GM10248 (cell line): ENCODE measurements at regions not wholly inside any gene's neighbourhood (a gene's known extent, or its start where the extent isn't known, plus 50 kb on each side); places are given as distances from the start of the nearest gene placed in this dataset.

Experiments used
- CTCF ChIA-PET: fragments of 300-600 bp; sonication (Branson Sonifier 250); formaldehyde crosslinking; extraction: SDS; loops from one replicate; lab custom pipeline; 2021; ENCODE audit warnings: antibody characterized with exemption; lab: Yijun Ruan, JAX
- POLR2A ChIA-PET: fragments of 350-650 bp; sonication (Branson Sonifier 250); formaldehyde crosslinking; extraction: SDS; loops from one replicate; lab custom pipeline; 2020; ENCODE audit warnings: antibody characterized with exemption; lab: Yijun Ruan, JAX
- DNase-seq: peaks from one replicate; pipeline ENCODE4 v3.0.0; 2012; ENCODE audit errors: extremely low spot score
- TF ChIP-seq, protein P1 (sequence below): IDR thresholded peaks from 2 replicates; pipeline ENCODE4 v1.5.1; 2012; ENCODE audit warnings: mild to moderate bottlenecking, low read depth; ENCODE audit errors: extremely low read depth, missing control alignments, control extremely low read depth

- CTCF ChIA-PET = no interaction called here
- POLR2A ChIA-PET = no interaction called here
- DNase-seq = no peak
Observed at GRCh38 chr21:16309250-16309971, 579.6 kb downstream of the USP25 start.

DNA sequence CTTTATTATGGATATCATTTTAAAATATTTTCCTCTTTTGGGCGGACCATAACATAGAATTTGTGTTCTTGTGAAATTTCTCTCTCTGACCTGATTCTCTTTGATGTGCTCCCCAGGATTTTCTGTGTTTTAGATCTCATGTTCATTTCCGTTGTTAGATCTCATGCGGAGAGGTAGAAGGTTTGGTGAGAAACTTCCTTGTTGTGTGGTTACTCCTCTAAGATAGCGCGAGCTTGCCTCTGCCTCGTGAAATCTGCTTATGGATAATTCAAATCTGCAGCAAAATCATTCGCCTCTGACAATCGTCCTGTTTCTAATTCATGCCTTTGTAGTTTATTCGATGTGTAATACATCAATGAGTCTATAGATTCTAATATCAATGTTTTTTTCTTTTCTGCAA, 580.4 kb downstream of the USP25 start:
- ChIA-PET CTCF (no interaction called here), POLR2A (no interaction called here)
- TF ChIP-seq, protein P1, sequence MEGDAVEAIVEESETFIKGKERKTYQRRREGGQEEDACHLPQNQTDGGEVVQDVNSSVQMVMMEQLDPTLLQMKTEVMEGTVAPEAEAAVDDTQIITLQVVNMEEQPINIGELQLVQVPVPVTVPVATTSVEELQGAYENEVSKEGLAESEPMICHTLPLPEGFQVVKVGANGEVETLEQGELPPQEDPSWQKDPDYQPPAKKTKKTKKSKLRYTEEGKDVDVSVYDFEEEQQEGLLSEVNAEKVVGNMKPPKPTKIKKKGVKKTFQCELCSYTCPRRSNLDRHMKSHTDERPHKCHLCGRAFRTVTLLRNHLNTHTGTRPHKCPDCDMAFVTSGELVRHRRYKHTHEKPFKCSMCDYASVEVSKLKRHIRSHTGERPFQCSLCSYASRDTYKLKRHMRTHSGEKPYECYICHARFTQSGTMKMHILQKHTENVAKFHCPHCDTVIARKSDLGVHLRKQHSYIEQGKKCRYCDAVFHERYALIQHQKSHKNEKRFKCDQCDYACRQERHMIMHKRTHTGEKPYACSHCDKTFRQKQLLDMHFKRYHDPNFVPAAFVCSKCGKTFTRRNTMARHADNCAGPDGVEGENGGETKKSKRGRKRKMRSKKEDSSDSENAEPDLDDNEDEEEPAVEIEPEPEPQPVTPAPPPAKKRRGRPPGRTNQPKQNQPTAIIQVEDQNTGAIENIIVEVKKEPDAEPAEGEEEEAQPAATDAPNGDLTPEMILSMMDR = no peak
- DNase-seq = no peak

More at GRCh38 chr21:16309250-16309971, 579.6 kb downstream of the USP25 start:
- TF ChIP-seq, protein P1 = no peak

GRCh38 chr21:16311229-16311628, 581.4 kb downstream of the USP25 start:
- TF ChIP-seq, protein P1 = no peak
- CTCF ChIA-PET = no interaction called here
- POLR2A ChIA-PET = no interaction called here
- DNase-seq = no peak

- no peak for DNase-seq
- ChIA-PET POLR2A (no interaction called here), CTCF (interaction anchor here (0.7 to 1.0 kb wide), 2 partner anchors 27 to 53 kb away, joined by 3 read pairs; no protein-coding TSS in a partner anchor)
- TF ChIP-seq, protein P1 = no peak
Observed at GRCh38 chr21:16312321-16312720, 582.5 kb downstream of the USP25 start.

DNA sequence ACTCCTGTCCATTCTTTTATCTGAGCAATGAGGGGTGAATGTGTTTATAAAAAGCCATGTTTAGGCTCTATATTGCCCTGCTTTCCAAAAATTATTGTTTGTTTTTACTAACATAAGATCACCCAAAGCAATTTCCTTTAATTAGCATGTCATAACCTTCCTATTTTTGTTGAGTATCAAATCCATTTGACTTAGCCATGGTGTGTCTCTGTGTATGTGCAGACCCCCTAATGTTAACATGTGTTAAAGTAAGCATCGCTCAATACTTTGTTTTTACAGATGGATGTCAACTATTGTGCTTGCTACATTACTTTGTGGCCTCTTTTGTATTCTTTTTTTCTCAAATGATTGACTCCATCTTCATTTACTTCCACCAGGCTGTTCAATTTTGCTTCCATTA, 585.4 kb downstream of the USP25 start:
- TF ChIP-seq, protein P1 = no peak
- ChIA-PET CTCF (no interaction called here), POLR2A (no interaction called here)
- DNase-seq = no peak

GRCh38 chr21:16318651-16319300, 589.0 kb downstream of the USP25 start:
- DNase-seq = no peak
- TF ChIP-seq, protein P1 = no peak
- ChIA-PET POLR2A (no interaction called here), CTCF (interaction anchor here (1.2 kb wide), 1 partner anchor 24 kb away, joined by 3 read pairs; no protein-coding TSS in a partner anchor)
